GM23248 (cell line): ENCODE measurements at regions not wholly inside any gene's neighbourhood (a gene's known extent, or its start where the extent isn't known, plus 50 kb on each side); places are given as distances from the start of the nearest gene placed in this dataset.
A peak's percentile ranks its signal among the peaks of the same experiment; 100 is the strongest.
"Not testable (repeated sequence)": the region's sequence is repeated elsewhere in the genome, so short reads cannot be mapped to it uniquely, and the experiment has no call there.

Source experiments
- DNase-seq: peaks from one replicate; pipeline ENCODE4 v3.0.0-alpha.2; 2015
- H2AFZ ChIP-seq: fragments of 200-600 bp; sonication (generic); 2 replicates; pipeline ENCODE4 v1.6.1; 2016; ENCODE audit warnings: antibody characterized with exemption
- H3F3A ChIP-seq: fragments of 200-600 bp; sonication (generic); 2 replicates; pipeline ENCODE4 v1.6.1; 2016; ENCODE audit warnings: mild to moderate bottlenecking, antibody characterized with exemption, mixed run types; ENCODE audit not compliant: insufficient read depth
- H3K27ac ChIP-seq: fragments of 200-600 bp; sonication (generic); 2 replicates; pipeline ENCODE4 v1.5.1; 2016; ENCODE audit warnings: mild to moderate bottlenecking
- H3K27me3 ChIP-seq: fragments of 200-600 bp; sonication (generic); replicated peaks from 2 replicates; pipeline ENCODE4 v1.6.1; 2016; ENCODE audit warnings: mild to moderate bottlenecking; ENCODE audit not compliant: insufficient read depth
- H3K36me3 ChIP-seq: fragments of 200-600 bp; sonication (generic); 2 replicates; pipeline ENCODE4 v1.6.1; 2016; ENCODE audit warnings: low read depth, mild to moderate bottlenecking
- H3K4me1 ChIP-seq: fragments of 200-600 bp; sonication (generic); 2 replicates; pipeline ENCODE4 v1.6.1; 2016; ENCODE audit warnings: mild to moderate bottlenecking; ENCODE audit not compliant: insufficient read depth
- H3K4me2 ChIP-seq: fragments of 200-600 bp; sonication (generic); one replicate; pipeline ENCODE4 v1.6.1; 2016; ENCODE audit warnings: mild to moderate bottlenecking; ENCODE audit not compliant: unreplicated experiment
- H3K4me3 ChIP-seq: fragments of 200-600 bp; sonication (generic); 2 replicates; pipeline ENCODE4 v1.5.1; 2016; ENCODE audit warnings: mild to moderate bottlenecking
- H3K79me2 ChIP-seq: fragments of 200-600 bp; sonication (generic); 2 replicates; pipeline ENCODE4 v1.6.1; 2016; ENCODE audit warnings: mild to moderate bottlenecking; ENCODE audit not compliant: insufficient read depth
- H3K9ac ChIP-seq: fragments of 200-600 bp; sonication (generic); 2 replicates; pipeline ENCODE4 v1.6.1; 2016; ENCODE audit warnings: mild to moderate bottlenecking
- H3K9me2 ChIP-seq: fragments of 200-600 bp; sonication (generic); 2 replicates; pipeline ENCODE4 v1.6.1; 2016; ENCODE audit warnings: mixed run types, mild to moderate bottlenecking, moderate library complexity; ENCODE audit not compliant: insufficient read depth
- H3K9me3 ChIP-seq: fragments of 200-600 bp; sonication (generic); one replicate; pipeline ENCODE4 v1.6.1; 2017; ENCODE audit warnings: low read depth
- H4K20me1 ChIP-seq: fragments of 200-600 bp; sonication (generic); 2 replicates; pipeline ENCODE4 v1.6.0; 2016; ENCODE audit not compliant: insufficient read depth
- EZH2 ChIP-seq: fragments of 200-600 bp; sonication (generic); IDR thresholded peaks from 2 replicates; pipeline ENCODE4 v1.6.1; 2018; ENCODE audit warnings: antibody characterized with exemption, mild to moderate bottlenecking; ENCODE audit not compliant: insufficient read depth, poor library complexity, severe bottlenecking
- EZH2phosphoT487 ChIP-seq: fragments of 200-600 bp; sonication (generic); IDR thresholded peaks from 2 replicates; pipeline ENCODE4 v1.6.1; 2018; ENCODE audit warnings: antibody characterized with exemption, moderate library complexity, mild to moderate bottlenecking, low read depth; ENCODE audit not compliant: insufficient read depth
- WGBS, 2 experiments: methylation state at CpG; one replicate each; pipeline ENCODE4 v1.1.6; 2015 to 2017; ENCODE audit warnings: low lambda C conversion rate in 2 of 2, low coverage in 1 of 2; ENCODE audit errors: missing lambda C conversion rate in 2 of 2; 5-methylcytosine and 5-hydroxymethylcytosine counted together
- in situ Hi-C: fragments of 300-500 bp; cut with MboI; formaldehyde crosslinking; loops from 2 replicates; pipeline ENCODE4 v1.15.0; 2020

GRCh38 chr6:133131621-133132465, 109.3 kb upstream of the EYA4 start:
- no peaks in the 10 kb centered on the region for H3K36me3 ChIP-seq
- no peak overlapping the region for H3K4me3 ChIP-seq
- no peak overlapping the region for H3K4me2 ChIP-seq
- peaks cover 7% of the 10 kb centered on the region for H3K4me1 ChIP-seq
- no peaks in the 10 kb centered on the region for H3K9me2 ChIP-seq
- no peaks in the 10 kb centered on the region for H3K79me2 ChIP-seq
- no peaks in the 10 kb centered on the region for H3K9me3 ChIP-seq
- no peak overlapping the region for H3K27ac ChIP-seq
- no peaks in the 10 kb centered on the region for H3F3A ChIP-seq
- WGBS, 2 experiments: 26 to 30% methylated on average over 10 of the region's 10 CpGs
- no peak overlapping the region for H3K9ac ChIP-seq
- no peaks in the 10 kb centered on the region for H3K27me3 ChIP-seq
- no peaks in the 10 kb centered on the region for H4K20me1 ChIP-seq
- in situ Hi-C loops: no loop called here
- DNase-seq: peak; percentile 4
- TF ChIP-seq EZH2 (no peak), EZH2phosphoT487 (no peak)
- no peak overlapping the region for H2AFZ ChIP-seq

- H3K27ac ChIP-seq: no peak overlapping the region
- in situ Hi-C loops: no loop called here
- no peaks in the 10 kb centered on the region for H4K20me1 ChIP-seq
- H3K79me2 ChIP-seq: no peaks in the 10 kb centered on the region
- peaks cover 7% of the 10 kb centered on the region for H3K4me1 ChIP-seq
- no peaks in the 10 kb centered on the region for H3F3A ChIP-seq
- H3K9me2 ChIP-seq: no peaks in the 10 kb centered on the region
- no peak overlapping the region for H3K9ac ChIP-seq
- H3K4me3 ChIP-seq: no peak overlapping the region
- H3K36me3 ChIP-seq: no peaks in the 10 kb centered on the region
- H3K4me2 ChIP-seq: no peak overlapping the region
- no peaks in the 10 kb centered on the region for H3K9me3 ChIP-seq
- no peak for DNase-seq
- 79 to 85% methylated on average over 12 of the region's 12 CpGs for WGBS, 2 experiments
- no peak for TF ChIP-seq EZH2
- TF ChIP-seq EZH2phosphoT487: no peak
- H2AFZ ChIP-seq: no peak overlapping the region
- H3K27me3 ChIP-seq: no peaks in the 10 kb centered on the region
Measured at GRCh38 chr6:133132466-133132971, 108.6 kb upstream of the EYA4 start.

- H3K4me3 ChIP-seq: no peak overlapping the region
- in situ Hi-C loops: no loop called here
Measured at GRCh38 chr6:133136177-133136880, 104.8 kb upstream of the EYA4 start.

GRCh38 chr6:133147470-133148184, 93.5 kb upstream of the EYA4 start:
- DNase-seq, H3K79me2 ChIP-seq, H3K36me3 ChIP-seq, H4K20me1 ChIP-seq, H3K9me3 ChIP-seq, H2AFZ ChIP-seq, H3K9ac ChIP-seq, H3K9me2 ChIP-seq, H3F3A ChIP-seq, H3K4me3 ChIP-seq, H3K4me2 ChIP-seq, in situ Hi-C loops, H3K27me3 ChIP-seq, H3K27ac ChIP-seq, H3K4me1 ChIP-seq: not testable (repeated sequence)
- 79 to 81% methylated on average over 30 of the region's 30 CpGs for WGBS, 2 experiments

More at GRCh38 chr6:133136177-133136880, 104.8 kb upstream of the EYA4 start:
- WGBS, 2 experiments: 5% methylated on average over 1 of the region's 1 CpG
- Histone ChIP-seq H3K9me2 (no peaks in the 10 kb centered on the region), H4K20me1 (no peaks in the 10 kb centered on the region), H3K27me3 (no peaks in the 10 kb centered on the region), H3K27ac (no peak overlapping the region), H3K79me2 (no peaks in the 10 kb centered on the region), H3K4me1 (peaks cover 1% of the 10 kb centered on the region; the same call in 1 of the 2 replicates), H3K36me3 (no peaks in the 10 kb centered on the region), H3K9me3 (no peaks in the 10 kb centered on the region), H3K9ac (no peak overlapping the region), H2AFZ (no peak overlapping the region), H3K4me2 (no peak overlapping the region), H3F3A (no peaks in the 10 kb centered on the region)
- TF ChIP-seq EZH2phosphoT487: no peak
- TF ChIP-seq EZH2: no peak
- DNase-seq: no peak
